A549 (cell line): ENCODE measurements at regions not wholly inside any gene's neighbourhood (a gene's known extent, or its start where the extent isn't known, plus 50 kb on each side); places are given as distances from the start of the nearest gene placed in this dataset.

Experiments used
- ATAC-seq, 2 experiments: fragments of 200-7000 bp in 1 of 2; fragments of >200 bp in 1 of 2; cut with Nextera tagmentation in 1 of 2; cut with Tn5 transposase in 1 of 2; 3 replicates each; pipeline versions ENCODE4 v1.8.0 to v1.9.1; 2018 to 2020; ENCODE audit warnings: mild to moderate bottlenecking in 1 of 2, moderate library complexity in 1 of 2
- CTCF ChIA-PET: fragments of 300-600 bp; sonication (Branson Sonifier 250); formaldehyde crosslinking; extraction: SDS; loops from one replicate; lab custom pipeline; 2021; ENCODE audit warnings: antibody characterized with exemption, inconsistent platforms; lab: Yijun Ruan, JAX
- POLR2A ChIA-PET: fragments of 350-600 bp; formaldehyde crosslinking; extraction: SDS; loops from one replicate; lab custom pipeline; 2021; ENCODE audit warnings: antibody characterized with exemption, inconsistent platforms; lab: Yijun Ruan, JAX
- DNase-seq, 2 experiments: peaks; one replicate each; pipeline versions ENCODE4 v3.0.0 to v3.0.0-alpha.2; 2011 to 2016; ENCODE audit warnings: low read depth in 1 of 2, low spot score in 1 of 2
- FAIRE-seq: peaks from 2 replicates; lab custom pipeline; 2011; peaks lifted over from hg19 to GRCh38; lab: Jason Lieb, UNC
- H3K27ac ChIP-seq, 2 experiments: fragments of >200 bp; sonication (Bioruptor Twin); formaldehyde crosslinking; 3 replicates each; pipeline ENCODE4 v1.5.1; 2016 to 2017
- H3K4me1 ChIP-seq: fragments of >200 bp; sonication (Bioruptor Twin); formaldehyde crosslinking; 3 replicates; pipeline ENCODE4 v1.6.1; 2016
- H3K4me2 ChIP-seq: fragments of >200 bp; sonication (Bioruptor Twin); formaldehyde crosslinking; 3 replicates; pipeline ENCODE4 v1.6.1; 2016
- H3K4me3 ChIP-seq: fragments of >200 bp; sonication (Bioruptor Twin); formaldehyde crosslinking; 3 replicates; pipeline ENCODE4 v1.5.1; 2016
- H3K9me3 ChIP-seq: fragments of >200 bp; sonication (Bioruptor Twin); formaldehyde crosslinking; 3 replicates; pipeline ENCODE4 v1.6.1; 2016
- BHLHE40 ChIP-seq: IDR thresholded peaks from 2 replicates; pipeline ENCODE4 v1.6.1; 2012; ENCODE audit warnings: low read depth, low read length, inconsistent platforms
- CBX8 ChIP-seq: fragments of 200-600 bp; sonication (generic); IDR thresholded peaks from 2 replicates; pipeline ENCODE4 v1.6.1; 2016
- CHD2 ChIP-seq: fragments of 150-350 bp; IDR thresholded peaks from 2 replicates; pipeline ENCODE4 v1.6.1; 2014; ENCODE audit warnings: low read length; ENCODE audit not compliant: partially characterized antibody
- EP300 ChIP-seq, 2 experiments: fragments of >200 bp; sonication (Bioruptor Twin); formaldehyde crosslinking; IDR thresholded peaks; 2 replicates in 1 of 2; 3 replicates in 1 of 2; pipeline ENCODE4 v1.6.1; 2016 to 2017
- FOSB ChIP-seq: fragments of 250-450 bp; sonication (Bioruptor Pico); IDR thresholded peaks from 2 replicates; pipeline ENCODE4 v1.5.0; 2020; ENCODE audit warnings: mild to moderate bottlenecking, moderate library complexity
- FOSL2 ChIP-seq, 2 experiments: fragments of 450-650 bp in 1 of 2; fragments of >200 bp in 1 of 2; sonication (Bioruptor Twin) in 1 of 2; formaldehyde crosslinking; IDR thresholded peaks; 2 replicates each; pipeline versions ENCODE4 v1.5.0 to v1.6.1; 2016 to 2020; ENCODE audit warnings: mild to moderate bottlenecking in 1 of 2, moderate library complexity in 1 of 2
- HOXB13 ChIP-seq: fragments of 250-450 bp; sonication (Bioruptor Pico); IDR thresholded peaks from 2 replicates; pipeline ENCODE4 v1.5.0; 2020; ENCODE audit warnings: low read depth, mild to moderate bottlenecking, moderate library complexity
- JUN ChIP-seq, 2 experiments: fragments of >200 bp; sonication (Bioruptor Twin); formaldehyde crosslinking; IDR thresholded peaks; 2 replicates in 1 of 2; 3 replicates in 1 of 2; pipeline ENCODE4 v1.6.1; 2016 to 2017
- KDM5A ChIP-seq: fragments of 200-600 bp; sonication (generic); IDR thresholded peaks from 2 replicates; pipeline ENCODE4 v1.6.1; 2016; ENCODE audit warnings: antibody characterized with exemption, mild to moderate bottlenecking
- NPAS2 ChIP-seq: fragments of 250-450 bp; sonication (Bioruptor Pico); IDR thresholded peaks from 2 replicates; pipeline ENCODE4 v1.8.0; 2022; ENCODE audit warnings: mild to moderate bottlenecking, moderate library complexity, borderline replicate concordance
- PHF8 ChIP-seq: fragments of 200-600 bp; sonication (generic); IDR thresholded peaks from 2 replicates; pipeline ENCODE4 v1.6.1; 2016; ENCODE audit warnings: low read depth, mild to moderate bottlenecking, antibody characterized with exemption, moderate library complexity, borderline replicate concordance
- POLR2AphosphoS2 ChIP-seq: conservative IDR thresholded peaks from 2 replicates; pipeline ENCODE4 v1.6.1; 2012; ENCODE audit warnings: low read length, improper control_type of control experiment, inconsistent platforms
- RCOR1 ChIP-seq: fragments of 150-350 bp; IDR thresholded peaks from 2 replicates; pipeline ENCODE4 v1.6.1; 2014; ENCODE audit warnings: antibody characterized with exemption, low read length, low read depth
- SREBF2 ChIP-seq: fragments of 450-650 bp; IDR thresholded peaks from 2 replicates; pipeline ENCODE4 v1.6.1; 2014; ENCODE audit warnings: mild to moderate bottlenecking, moderate library complexity
- TP53 ChIP-seq: fragments of 250-450 bp; sonication (Bioruptor Pico); IDR thresholded peaks from 2 replicates; pipeline ENCODE4 v1.5.0; 2021; ENCODE audit warnings: mild to moderate bottlenecking, moderate library complexity
- ZNF302 ChIP-seq: fragments of 250-450 bp; sonication (Bioruptor Pico); IDR thresholded peaks from 2 replicates; pipeline ENCODE4 v1.9.0; 2021; ENCODE audit warnings: inconsistent platforms, mild to moderate bottlenecking, moderate library complexity
- WGBS: methylation state at CpG from one replicate; pipeline ENCODE4 v1.1.6; 2017; ENCODE audit errors: missing lambda C conversion rate; 5-methylcytosine and 5-hydroxymethylcytosine counted together
- TF ChIP-seq, protein P1 (sequence below): fragments of 250-450 bp; sonication (Bioruptor Pico); IDR thresholded peaks from 2 replicates; pipeline ENCODE4 v1.5.0; 2020; ENCODE audit warnings: low read depth, mild to moderate bottlenecking, moderate library complexity
- TF ChIP-seq, protein P2 (sequence below): fragments of >200 bp; sonication (Bioruptor Twin); formaldehyde crosslinking; IDR thresholded peaks from 2 replicates; pipeline ENCODE4 v1.6.1; 2016
- TF ChIP-seq, protein P3 (sequence below): fragments of >200 bp; sonication (Bioruptor Twin); formaldehyde crosslinking; IDR thresholded peaks from 3 replicates; pipeline ENCODE4 v1.6.1; 2016
- TF ChIP-seq, protein P4 (sequence below): IDR thresholded peaks from 2 replicates; pipeline ENCODE4 v1.6.1; 2012; ENCODE audit warnings: low read depth, borderline replicate concordance
- TF ChIP-seq, protein P5 (sequence below): fragments of 450-650 bp; IDR thresholded peaks from 2 replicates; pipeline ENCODE4 v1.6.1; 2014; ENCODE audit warnings: antibody characterized with exemption

DNA sequence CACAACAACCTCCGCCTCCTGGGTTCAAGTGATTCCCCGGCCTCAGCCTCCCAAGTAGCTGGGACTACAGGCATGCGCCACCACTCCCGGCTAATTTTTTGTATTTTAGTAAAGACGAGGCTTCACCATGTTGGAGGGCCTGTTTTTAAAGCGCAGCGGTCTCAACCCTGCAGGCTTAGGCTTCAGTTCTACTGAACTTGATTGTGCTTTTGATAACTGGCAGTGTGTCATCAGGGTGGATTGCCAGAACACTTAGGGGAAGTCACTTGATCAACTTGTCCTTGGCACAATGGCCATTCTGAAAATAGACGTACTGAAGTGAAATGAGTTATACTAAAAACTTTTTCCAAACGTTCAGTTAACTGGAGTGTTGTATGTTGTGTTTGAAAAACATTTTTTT lies 472.2 kb downstream of the KLF5 start (continued):
- TF ChIP-seq, protein P1, sequence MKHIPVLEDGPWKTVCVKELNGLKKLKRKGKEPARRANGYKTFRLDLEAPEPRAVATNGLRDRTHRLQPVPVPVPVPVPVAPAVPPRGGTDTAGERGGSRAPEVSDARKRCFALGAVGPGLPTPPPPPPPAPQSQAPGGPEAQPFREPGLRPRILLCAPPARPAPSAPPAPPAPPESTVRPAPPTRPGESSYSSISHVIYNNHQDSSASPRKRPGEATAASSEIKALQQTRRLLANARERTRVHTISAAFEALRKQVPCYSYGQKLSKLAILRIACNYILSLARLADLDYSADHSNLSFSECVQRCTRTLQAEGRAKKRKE: no peak

DNA sequence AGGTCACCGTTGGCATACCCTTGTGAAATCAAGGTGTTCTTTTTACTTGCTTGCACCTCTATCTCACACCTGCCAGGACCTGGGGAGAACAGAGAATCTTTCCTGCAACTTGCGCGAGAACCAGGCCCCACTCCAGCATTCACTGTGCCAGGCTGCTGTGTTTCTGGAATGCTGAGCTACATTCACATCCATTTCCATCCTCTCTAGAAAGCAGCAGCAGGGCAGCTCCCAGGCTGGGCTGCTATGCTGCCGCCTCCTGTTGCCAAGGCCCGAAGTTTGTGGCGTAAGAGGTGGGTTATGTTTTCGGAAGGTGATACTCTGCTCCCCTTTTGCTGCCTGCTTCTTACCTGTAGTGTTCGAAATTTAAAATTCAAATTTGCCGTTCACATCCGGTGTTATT lies 464.1 kb downstream of the KLF5 start:
- 92% methylated on average over 10 of the region's 10 CpGs for WGBS
- no peak for ATAC-seq

DNA sequence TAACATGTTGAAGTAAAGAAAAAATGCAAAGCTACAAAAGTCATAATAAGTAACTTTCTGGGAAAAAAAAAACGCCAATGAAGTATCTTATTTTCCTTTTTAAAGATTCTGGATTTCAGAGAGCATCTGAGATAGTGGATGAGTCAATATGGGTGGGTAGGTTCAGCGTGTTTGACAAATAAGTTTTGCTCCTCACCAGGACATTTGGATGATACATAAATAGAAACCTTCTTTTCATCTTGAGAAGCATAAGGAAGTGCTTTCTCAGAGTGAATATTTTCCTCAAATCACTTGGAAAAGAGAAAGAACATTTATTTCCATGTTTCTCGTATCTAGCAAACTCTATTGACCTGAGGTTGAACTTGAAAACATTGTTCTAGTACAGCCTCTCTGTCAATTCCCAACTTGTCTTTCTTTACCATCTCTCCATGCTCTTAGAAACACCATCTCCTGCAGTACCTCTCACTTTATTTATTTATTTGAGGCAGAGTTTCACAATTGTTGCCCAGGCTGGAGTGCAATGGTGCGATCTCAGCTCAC lies 463.2 kb downstream of the KLF5 start:
- no peak overlapping the region for H3K4me3 ChIP-seq
- ATAC-seq: no peak
- 0 out of 3 replicates have a peak, but pooled peaks cover 5% of the 10 kb centered on the region for H3K4me1 ChIP-seq
- H3K4me2 ChIP-seq: no peak overlapping the region
- no peak for DNase-seq
- ChIA-PET CTCF (interaction anchor here (0.9 kb wide), 1 partner anchor 135 kb away, joined by 3 read pairs; no protein-coding TSS in a partner anchor), POLR2A (no interaction called here)
- no peak overlapping the region for H3K27ac ChIP-seq
- WGBS: 57% methylated on average over 4 of the region's 4 CpGs
- TF ChIP-seq TP53 (CRISPR knock-in tag) (no peak), PHF8 (no peak), POLR2AphosphoS2 (no peak), SREBF2 (no peak), HOXB13 (CRISPR knock-in tag) (no peak), KDM5A (no peak), FOSL2 (IDR thresholded peaks at IDR 0.05) (no peak), FOSL2 (CRISPR knock-in tag; IDR thresholded peaks at IDR 0.05) (no peak), RCOR1 (no peak), FOSB (CRISPR knock-in tag) (no peak), JUN (IDR thresholded peaks at IDR 0.05) (no peak), CHD2 (no peak), ZNF302 (CRISPR knock-in tag) (no peak), CBX8 (no peak), EP300 (IDR thresholded peaks at IDR 0.05) (no peak)
- TF ChIP-seq, protein P2, sequence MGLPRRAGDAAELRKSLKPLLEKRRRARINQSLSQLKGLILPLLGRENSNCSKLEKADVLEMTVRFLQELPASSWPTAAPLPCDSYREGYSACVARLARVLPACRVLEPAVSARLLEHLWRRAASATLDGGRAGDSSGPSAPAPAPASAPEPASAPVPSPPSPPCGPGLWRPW: no peak
- TF ChIP-seq, protein P3, sequence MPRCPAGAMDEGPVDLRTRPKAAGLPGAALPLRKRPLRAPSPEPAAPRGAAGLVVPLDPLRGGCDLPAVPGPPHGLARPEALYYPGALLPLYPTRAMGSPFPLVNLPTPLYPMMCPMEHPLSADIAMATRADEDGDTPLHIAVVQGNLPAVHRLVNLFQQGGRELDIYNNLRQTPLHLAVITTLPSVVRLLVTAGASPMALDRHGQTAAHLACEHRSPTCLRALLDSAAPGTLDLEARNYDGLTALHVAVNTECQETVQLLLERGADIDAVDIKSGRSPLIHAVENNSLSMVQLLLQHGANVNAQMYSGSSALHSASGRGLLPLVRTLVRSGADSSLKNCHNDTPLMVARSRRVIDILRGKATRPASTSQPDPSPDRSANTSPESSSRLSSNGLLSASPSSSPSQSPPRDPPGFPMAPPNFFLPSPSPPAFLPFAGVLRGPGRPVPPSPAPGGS: no peak
- TF ChIP-seq, protein P4, sequence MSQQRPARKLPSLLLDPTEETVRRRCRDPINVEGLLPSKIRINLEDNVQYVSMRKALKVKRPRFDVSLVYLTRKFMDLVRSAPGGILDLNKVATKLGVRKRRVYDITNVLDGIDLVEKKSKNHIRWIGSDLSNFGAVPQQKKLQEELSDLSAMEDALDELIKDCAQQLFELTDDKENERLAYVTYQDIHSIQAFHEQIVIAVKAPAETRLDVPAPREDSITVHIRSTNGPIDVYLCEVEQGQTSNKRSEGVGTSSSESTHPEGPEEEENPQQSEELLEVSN: no peak
- TF ChIP-seq, protein P5, sequence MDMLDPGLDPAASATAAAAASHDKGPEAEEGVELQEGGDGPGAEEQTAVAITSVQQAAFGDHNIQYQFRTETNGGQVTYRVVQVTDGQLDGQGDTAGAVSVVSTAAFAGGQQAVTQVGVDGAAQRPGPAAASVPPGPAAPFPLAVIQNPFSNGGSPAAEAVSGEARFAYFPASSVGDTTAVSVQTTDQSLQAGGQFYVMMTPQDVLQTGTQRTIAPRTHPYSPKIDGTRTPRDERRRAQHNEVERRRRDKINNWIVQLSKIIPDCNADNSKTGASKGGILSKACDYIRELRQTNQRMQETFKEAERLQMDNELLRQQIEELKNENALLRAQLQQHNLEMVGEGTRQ: no peak
- no peaks in the 10 kb centered on the region for H3K9me3 ChIP-seq
- FAIRE-seq: no peak

More for the DNA sequence above, 464.1 kb downstream of the KLF5 start:
- ChIA-PET CTCF (no interaction called here), POLR2A (no interaction called here)
- no peak overlapping the region for H3K4me2 ChIP-seq
- no peaks in the 10 kb centered on the region for H3K9me3 ChIP-seq
- DNase-seq (no peak), FAIRE-seq (no peak)
- TF ChIP-seq, protein P3: no peak
- TF ChIP-seq BHLHE40 (no peak), JUN (IDR thresholded peaks at IDR 0.05) (no peak), NPAS2 (no peak)
- H3K4me1 ChIP-seq: 0 out of 3 replicates have a peak, but pooled peaks cover 5% of the 10 kb centered on the region
- H3K4me3 ChIP-seq: no peak overlapping the region
- no peak overlapping the region for H3K27ac ChIP-seq
